OCI-LY1 (cell line): ENCODE measurements at regions not wholly inside any gene's neighbourhood (a gene's known extent, or its start where the extent isn't known, plus 50 kb on each side); places are given as distances from the start of the nearest gene placed in this dataset.
"Not testable (repeated sequence)": the region's sequence is repeated elsewhere in the genome, so short reads cannot be mapped to it uniquely, and the experiment has no call there.

Experiments
- H2AFZ ChIP-seq: fragments of 200-600 bp; sonication (generic), shearing (Covaris generic); 2 replicates; pipeline ENCODE4 v1.6.0; 2014; ENCODE audit warnings: antibody characterized with exemption, mild to moderate bottlenecking, low read length
- H3F3A ChIP-seq: fragments of 200-600 bp; sonication (generic), shearing (Covaris generic); 2 replicates; pipeline ENCODE4 v1.6.0; 2014; ENCODE audit warnings: mild to moderate bottlenecking, antibody characterized with exemption, low read length, moderate library complexity; ENCODE audit not compliant: insufficient read depth
- H3K27ac ChIP-seq: fragments of 200-600 bp; sonication (generic); 2 replicates; pipeline ENCODE4 v1.5.1; 2014; ENCODE audit warnings: low read length, mixed run types, mild to moderate bottlenecking, low read depth; ENCODE audit not compliant: poor library complexity, severe bottlenecking
- H3K27me3 ChIP-seq: fragments of 200-600 bp; sonication (generic); 2 replicates; pipeline ENCODE4 v1.6.0; 2014; ENCODE audit warnings: antibody characterized with exemption, mild to moderate bottlenecking, low read length, moderate library complexity; ENCODE audit not compliant: insufficient read depth
- H3K36me3 ChIP-seq: fragments of 200-600 bp; sonication (generic); 2 replicates; pipeline ENCODE4 v1.6.1; 2014; ENCODE audit warnings: mild to moderate bottlenecking, antibody characterized with exemption, low read length, moderate library complexity, mixed read lengths; ENCODE audit not compliant: insufficient read depth
- H3K4me1 ChIP-seq: fragments of 200-600 bp; sonication (generic); 2 replicates; pipeline ENCODE4 v1.5.1; 2014; ENCODE audit warnings: mild to moderate bottlenecking, low read length, moderate library complexity; ENCODE audit not compliant: insufficient read depth, severe bottlenecking
- H3K4me2 ChIP-seq: fragments of 200-600 bp; sonication (generic), shearing (Covaris generic); 2 replicates; pipeline ENCODE4 v1.6.1; 2014; ENCODE audit warnings: low read length
- H3K4me3 ChIP-seq: fragments of 200-600 bp; sonication (generic); 2 replicates; pipeline ENCODE4 v1.5.1; 2014; ENCODE audit warnings: low read length, low read depth, mild to moderate bottlenecking, mixed read lengths; ENCODE audit not compliant: poor library complexity, severe bottlenecking
- H3K79me2 ChIP-seq: fragments of 200-600 bp; shearing (Covaris generic); 2 replicates; pipeline ENCODE4 v1.6.1; 2016; ENCODE audit warnings: mixed run types, low read length, mixed read lengths; ENCODE audit not compliant: insufficient read depth
- H3K9ac ChIP-seq: fragments of 200-600 bp; sonication (generic), shearing (Covaris generic); 2 replicates; pipeline ENCODE4 v1.6.1; 2014; ENCODE audit warnings: mild to moderate bottlenecking, low read length, mixed read lengths
- H3K9me2 ChIP-seq: fragments of 200-600 bp; sonication (generic), shearing (Covaris generic); 2 replicates; pipeline ENCODE4 v1.6.1; 2014; ENCODE audit warnings: low read depth, mild to moderate bottlenecking, low read length, mixed read lengths
- H3K9me3 ChIP-seq: fragments of 200-600 bp; shearing (Covaris generic); 2 replicates; pipeline ENCODE4 v1.6.1; 2014; ENCODE audit warnings: low read length, mixed read lengths
- H4K20me1 ChIP-seq: fragments of 200-600 bp; sonication (generic), shearing (Covaris generic); 2 replicates; pipeline ENCODE4 v1.6.0; 2016; ENCODE audit warnings: mild to moderate bottlenecking, low read length; ENCODE audit not compliant: insufficient read depth
- CTCF ChIP-seq: fragments of 200-600 bp; sonication (generic), shearing (Covaris generic); IDR thresholded peaks from 2 replicates; pipeline ENCODE4 v1.5.1; 2017; ENCODE audit warnings: mild to moderate bottlenecking, antibody characterized with exemption, low read length, moderate library complexity, mixed read lengths
- EZH2 ChIP-seq: fragments of 200-600 bp; sonication (generic), shearing (Covaris generic); IDR thresholded peaks from 2 replicates; pipeline ENCODE4 v1.8.0; 2017; ENCODE audit warnings: borderline replicate concordance, mixed run types, mild to moderate bottlenecking, antibody characterized with exemption, low read length, moderate library complexity, mixed read lengths

DNA sequence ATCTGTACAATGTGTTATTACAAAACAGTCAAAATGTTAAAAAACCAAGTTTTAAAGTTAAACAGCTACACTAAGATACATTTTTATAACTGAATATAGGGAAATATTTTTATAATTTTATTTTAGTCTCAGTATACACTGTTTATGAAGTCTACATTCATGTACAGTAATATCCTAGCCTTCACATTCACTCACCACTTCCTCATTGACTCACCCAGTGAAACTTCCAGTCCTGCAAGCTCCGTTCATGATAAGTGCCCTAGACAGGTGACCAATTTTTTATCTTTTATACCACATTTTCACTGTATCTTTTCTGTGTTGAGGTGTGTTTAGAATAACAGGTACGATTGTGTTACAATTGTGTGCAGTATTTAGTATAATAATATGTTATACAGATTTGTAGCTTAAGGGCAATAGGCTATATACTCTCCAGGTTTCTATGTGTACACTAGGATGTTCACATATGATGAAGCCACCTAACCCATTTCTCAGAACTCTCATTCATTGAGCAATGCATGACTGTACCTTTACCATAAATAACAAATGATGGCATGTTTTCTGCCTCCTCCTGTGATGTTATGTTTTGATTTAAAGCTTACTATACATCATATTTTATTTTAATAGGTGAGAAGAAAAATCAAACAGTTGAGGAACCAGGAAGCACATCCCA is 388.4 kb upstream of the NDN start:
- Histone ChIP-seq H3K27ac (no peak overlapping the region), H3K4me1 (no peaks in the 10 kb centered on the region), H3K9me3 (no peaks in the 10 kb centered on the region), H3K4me2 (no peak overlapping the region), H3K9me2 (no peaks in the 10 kb centered on the region), H2AFZ (no peak overlapping the region), H4K20me1 (no peaks in the 10 kb centered on the region), H3K4me3 (no peak overlapping the region), H3F3A (no peaks in the 10 kb centered on the region), H3K36me3 (no peaks in the 10 kb centered on the region), H3K79me2 (no peaks in the 10 kb centered on the region), H3K9ac (no peak overlapping the region), H3K27me3 (no peaks in the 10 kb centered on the region)
- TF ChIP-seq EZH2, result no peak
- TF ChIP-seq CTCF, result no peak

GRCh38 chr15:24076090-24076784 is 389.1 kb upstream of the NDN start:
- Histone ChIP-seq H3K9me2 (no peaks in the 10 kb centered on the region), H3K27me3 (no peaks in the 10 kb centered on the region), H2AFZ (no peak overlapping the region), H3K4me1 (no peaks in the 10 kb centered on the region), H3K9ac (no peak overlapping the region), H3K27ac (no peak overlapping the region), H3F3A (no peaks in the 10 kb centered on the region), H3K36me3 (no peaks in the 10 kb centered on the region), H3K4me3 (no peak overlapping the region), H3K79me2 (no peaks in the 10 kb centered on the region), H3K9me3 (no peaks in the 10 kb centered on the region), H4K20me1 (no peaks in the 10 kb centered on the region), H3K4me2 (no peak overlapping the region)
- TF ChIP-seq CTCF (no peak), EZH2 (no peak)

GRCh38 chr15:24078310-24079029 is 391.4 kb upstream of the NDN start:
- TF ChIP-seq CTCF (no peak), EZH2 (no peak)
- Histone ChIP-seq H3K4me2 (no peak overlapping the region), H3K9ac (no peak overlapping the region), H3K4me1 (no peaks in the 10 kb centered on the region), H4K20me1 (no peaks in the 10 kb centered on the region), H3K36me3 (no peaks in the 10 kb centered on the region), H3K9me3 (no peaks in the 10 kb centered on the region), H3K79me2 (no peaks in the 10 kb centered on the region), H3K9me2 (no peaks in the 10 kb centered on the region), H3K27ac (no peak overlapping the region), H3K4me3 (no peak overlapping the region), H2AFZ (no peak overlapping the region), H3F3A (no peaks in the 10 kb centered on the region), H3K27me3 (no peaks in the 10 kb centered on the region)

- not testable (repeated sequence) for H3K79me2 ChIP-seq, H3K9me2 ChIP-seq, H3K9ac ChIP-seq, H3K4me3 ChIP-seq, H4K20me1 ChIP-seq, H3K36me3 ChIP-seq, H2AFZ ChIP-seq, H3K9me3 ChIP-seq, H3K27me3 ChIP-seq, H3K4me1 ChIP-seq, H3K27ac ChIP-seq, H3K4me2 ChIP-seq, H3F3A ChIP-seq
Measured at GRCh38 chr15:24088941-24089340, 401.8 kb upstream of the NDN start.

- not testable (repeated sequence) for H3K27ac ChIP-seq, H3K4me2 ChIP-seq, H3K36me3 ChIP-seq, H3K79me2 ChIP-seq, H3K4me1 ChIP-seq, H4K20me1 ChIP-seq, H3K9me3 ChIP-seq, H3K9ac ChIP-seq, H3K27me3 ChIP-seq, H3K4me3 ChIP-seq, H3F3A ChIP-seq, H3K9me2 ChIP-seq, H2AFZ ChIP-seq
Measured at GRCh38 chr15:24101503-24101902, 414.4 kb upstream of the NDN start.
